Kidney capillary endothelial cell (primary cell): ENCODE measurements at regions not wholly inside any gene's neighbourhood (a gene's known extent, or its start where the extent isn't known, plus 50 kb on each side); places are given as distances from the start of the nearest gene placed in this dataset.
A peak's percentile ranks its signal among the peaks of the same experiment; 100 is the strongest.

Experiments used
- DNase-seq: peaks from one replicate; pipeline ENCODE4 v3.0.0-alpha.2; 2018; ENCODE audit warnings: low spot score

DNA sequence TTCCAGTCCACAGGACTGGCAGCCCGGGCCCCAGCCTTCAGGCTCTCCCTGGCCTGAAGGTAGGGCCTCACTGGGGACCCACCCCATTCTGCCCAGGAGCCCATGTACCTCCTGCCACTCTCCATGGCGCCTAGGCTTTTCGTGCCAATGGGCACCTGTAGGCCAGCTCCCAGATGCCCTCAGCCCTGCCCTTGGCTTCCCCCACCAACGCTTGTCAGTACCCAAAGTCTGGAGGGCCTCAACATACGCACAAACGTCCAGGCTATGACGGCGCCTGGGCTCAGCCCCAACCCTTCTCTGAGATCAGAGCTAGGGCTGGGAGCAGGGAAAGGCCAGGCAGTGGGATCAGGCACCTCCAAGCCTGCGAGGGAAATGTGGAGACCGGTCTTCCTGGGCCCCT, 816.9 kb upstream of the LUZP2 start:
- no peak for DNase-seq

DNA sequence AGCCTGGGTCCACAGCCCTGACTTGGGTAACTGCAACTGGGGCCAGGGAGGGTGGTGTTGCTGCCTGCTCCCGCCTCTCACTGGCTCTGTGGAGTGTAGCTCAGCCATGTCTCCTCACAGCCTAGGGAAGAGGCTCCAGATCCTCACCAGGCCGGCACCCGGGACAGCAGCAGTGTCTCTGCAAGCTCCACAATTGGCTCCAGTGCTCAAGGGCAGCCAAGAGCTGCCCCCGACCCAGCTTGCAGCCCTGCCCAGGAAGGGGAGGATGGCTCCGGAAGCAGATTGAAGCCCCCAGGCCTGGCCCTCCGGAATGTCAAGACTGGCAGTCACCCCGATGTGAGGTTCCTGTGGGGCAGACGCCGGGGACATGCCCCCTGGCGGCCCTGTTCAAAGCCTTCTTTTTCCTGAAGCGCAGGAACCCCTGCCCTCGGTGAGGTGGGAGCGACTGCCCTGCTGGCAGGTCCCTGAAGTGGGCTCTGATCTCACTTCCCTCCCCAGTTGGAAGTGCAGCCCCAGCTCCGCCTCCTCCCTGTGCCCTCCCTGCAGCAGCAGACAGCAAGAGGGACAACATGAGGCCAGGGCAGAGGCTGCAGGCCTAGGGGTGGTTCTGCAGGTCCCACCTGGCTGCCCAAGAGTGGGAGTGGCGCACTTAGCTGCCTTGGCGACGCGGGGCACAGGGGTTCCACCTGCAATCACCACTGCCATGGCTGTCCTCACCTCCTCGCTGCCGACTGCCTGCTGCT, 816.2 kb upstream of the LUZP2 start:
- DNase-seq, result no peak

DNA sequence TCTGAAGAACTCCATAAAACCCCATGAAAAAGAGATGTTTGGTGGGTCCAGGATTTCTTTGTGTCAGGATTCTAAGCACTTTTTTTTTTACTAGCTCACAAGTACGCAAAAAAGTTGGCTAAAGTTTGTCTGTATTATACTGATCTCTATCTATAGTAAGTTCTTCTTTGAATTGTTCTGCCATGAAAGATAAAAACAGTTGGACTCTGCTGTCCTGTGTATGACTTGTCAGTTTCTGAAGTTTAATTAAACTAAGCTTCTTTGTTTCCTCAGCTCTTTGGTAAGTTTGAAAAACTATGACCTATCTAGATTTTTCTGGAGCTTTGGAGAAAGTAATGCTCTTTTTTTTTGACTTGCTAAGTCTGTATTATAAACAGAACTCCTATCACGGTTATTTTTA, 812.2 kb upstream of the LUZP2 start:
- DNase-seq, result no peak

DNA sequence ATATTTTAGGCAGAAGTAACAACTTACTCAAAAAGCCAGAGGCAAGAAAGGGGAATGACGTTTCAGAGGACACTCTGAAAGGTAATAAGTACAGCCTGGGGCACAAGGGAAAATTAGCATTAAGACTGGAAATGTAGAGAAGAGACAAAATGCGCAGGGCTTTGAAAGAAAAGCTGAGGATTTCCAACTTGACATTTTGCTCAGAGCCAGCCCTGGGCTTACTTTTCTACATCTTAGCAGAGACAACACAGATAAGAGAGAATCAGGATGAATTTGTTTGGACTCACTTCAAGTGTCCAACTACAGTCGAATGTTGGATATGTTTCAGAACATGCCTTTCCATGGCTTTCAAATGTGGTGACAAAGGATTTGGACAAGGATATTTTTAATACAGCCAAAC, 808.9 kb upstream of the LUZP2 start:
- no peak for DNase-seq

DNA sequence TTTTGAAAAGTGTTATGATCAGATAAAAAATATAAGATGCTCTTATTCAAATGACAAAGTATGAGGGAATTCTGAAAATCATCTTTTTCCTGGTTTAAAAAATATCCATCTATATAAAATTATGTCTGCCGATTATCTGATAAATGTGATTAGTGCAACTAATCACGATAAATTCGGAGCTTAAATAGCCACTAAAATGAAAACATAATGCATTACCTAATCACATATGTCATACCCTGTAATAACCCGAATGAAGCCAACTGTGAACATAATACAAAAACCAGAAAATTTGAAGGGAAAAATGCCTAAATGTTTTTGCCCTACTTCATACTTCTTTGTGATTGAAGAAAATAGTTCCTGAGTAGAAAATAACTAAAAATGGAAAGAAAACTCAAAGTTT, 808.4 kb upstream of the LUZP2 start:
- DNase-seq, result no peak

DNA sequence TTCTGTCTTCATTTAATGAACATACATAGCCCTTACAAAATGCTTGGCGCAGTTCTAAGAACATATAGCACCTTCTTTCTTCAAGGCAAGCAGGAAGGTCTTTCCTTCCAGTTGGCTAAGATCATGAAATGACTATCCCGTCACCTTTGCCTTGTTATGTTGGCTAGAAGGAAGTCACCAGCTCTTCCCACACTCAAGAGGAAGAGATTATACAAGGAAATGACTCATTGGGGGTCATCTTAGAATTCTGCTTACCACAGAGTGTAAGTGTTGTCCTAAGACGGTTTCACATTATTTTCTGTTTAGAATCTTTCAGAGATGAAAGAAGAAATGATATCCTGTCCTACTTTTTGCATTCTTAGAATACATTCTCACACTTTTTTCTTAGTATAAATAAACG, 808.0 kb upstream of the LUZP2 start:
- DNase-seq, result peak; percentile 7

DNA sequence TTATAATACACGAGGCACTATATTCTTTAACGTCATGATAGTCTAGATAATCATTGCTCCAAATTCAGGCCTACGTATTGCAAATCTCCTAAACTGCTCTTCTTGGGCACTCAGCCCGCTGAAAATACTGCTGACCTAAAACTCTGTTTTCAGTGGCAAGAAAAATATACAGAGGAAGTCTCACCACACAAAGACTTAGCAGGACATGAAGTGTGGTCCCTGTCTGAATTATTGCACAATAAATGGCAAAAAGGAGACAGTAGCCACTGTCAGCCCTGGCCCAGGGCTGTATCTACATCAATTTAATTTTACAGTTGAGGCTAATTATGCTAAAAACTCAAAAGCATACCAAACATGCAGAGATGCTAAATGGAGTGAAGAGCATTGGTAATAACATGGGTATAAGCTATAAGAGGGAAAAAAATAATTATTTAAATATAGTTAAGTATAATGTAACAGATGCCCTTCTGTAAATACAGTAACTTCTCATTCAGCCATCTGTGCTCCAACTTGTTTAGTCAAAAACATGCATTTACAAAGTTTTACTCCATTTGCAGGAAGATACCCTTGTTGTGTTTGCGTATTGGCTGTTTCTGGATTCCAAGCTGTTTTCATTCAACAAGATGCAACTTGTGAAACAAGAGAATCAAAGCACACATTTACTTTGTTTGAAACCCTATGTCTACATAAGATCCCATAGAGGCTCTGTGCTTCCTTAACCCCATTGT, 800.0 kb upstream of the LUZP2 start:
- DNase-seq, result no peak

DNA sequence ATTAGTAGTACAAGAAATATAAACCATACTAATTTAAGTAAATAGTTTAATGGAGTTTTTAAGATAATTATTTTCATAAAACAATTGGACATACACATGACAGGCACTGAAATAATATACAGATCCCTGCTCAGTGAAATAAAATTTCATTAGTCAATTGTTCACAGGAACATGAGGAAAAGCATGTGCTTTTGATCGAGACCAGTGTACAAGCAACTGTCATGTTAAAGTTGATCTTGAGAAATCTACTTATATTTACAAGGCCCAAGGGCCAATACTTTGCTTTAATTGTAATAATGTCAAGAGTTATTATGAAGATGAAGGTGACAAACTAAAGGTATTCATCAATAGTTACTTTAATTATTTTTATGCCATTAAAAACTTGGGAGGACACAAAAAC, 792.7 kb upstream of the LUZP2 start:
- no peak for DNase-seq

DNA sequence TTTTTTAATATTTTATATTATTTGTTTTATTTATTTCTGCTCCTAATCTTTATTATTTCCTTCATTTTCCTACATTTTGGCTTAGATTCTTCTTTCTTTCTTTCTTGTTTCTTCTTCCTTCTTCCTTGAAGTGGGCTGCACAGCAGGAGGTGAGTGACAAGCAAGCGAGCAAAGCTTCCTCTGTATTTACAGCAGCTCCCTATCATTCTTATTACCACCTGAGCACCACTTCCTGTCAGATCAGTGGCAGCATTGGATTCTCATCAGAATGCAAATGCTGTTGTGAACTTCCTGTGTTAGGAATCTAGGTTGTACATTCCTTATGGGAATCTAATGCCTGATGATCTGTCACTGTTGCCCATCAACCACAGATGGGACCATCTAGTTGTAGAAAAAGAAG, 784.9 kb upstream of the LUZP2 start:
- no peak for DNase-seq

DNA sequence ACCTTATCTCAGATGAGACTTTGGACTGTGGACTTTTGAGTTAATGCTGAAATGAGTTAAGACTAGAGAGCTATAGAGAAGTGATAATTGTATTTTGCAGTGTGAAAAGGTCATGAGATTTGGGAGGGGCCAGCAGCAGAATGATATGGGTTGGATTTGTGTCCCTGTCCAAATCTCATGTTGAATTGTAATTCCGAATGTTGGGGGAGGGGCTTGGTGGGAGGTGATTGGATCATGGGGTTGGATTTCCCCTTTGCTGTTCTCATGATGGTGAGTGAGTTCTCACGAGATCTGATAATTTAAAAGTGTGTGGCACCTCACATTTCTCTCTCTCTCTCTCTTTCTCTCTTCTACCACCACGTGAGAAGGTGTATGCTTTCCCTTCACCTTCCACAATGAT, 777.8 kb upstream of the LUZP2 start:
- no peak for DNase-seq

DNA sequence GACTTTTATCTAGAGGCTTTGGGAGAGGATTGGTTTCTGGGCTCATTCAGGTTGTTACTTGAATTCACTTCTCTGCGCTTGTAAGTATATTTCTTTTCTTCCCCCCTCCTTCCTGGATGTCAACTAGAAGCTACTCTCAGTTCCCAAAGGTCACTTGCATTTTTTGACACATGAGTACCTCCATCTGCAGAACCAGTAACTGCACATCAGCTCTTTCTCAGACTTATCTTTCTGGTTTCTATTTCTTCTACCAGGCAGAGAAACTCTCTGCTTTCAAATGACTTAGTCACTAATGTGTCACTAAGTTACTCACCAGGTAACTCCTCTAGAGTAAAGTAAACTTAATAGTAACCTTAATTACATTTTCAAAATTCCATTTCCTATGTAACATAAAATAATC, 773.0 kb upstream of the LUZP2 start:
- no peak for DNase-seq

DNA sequence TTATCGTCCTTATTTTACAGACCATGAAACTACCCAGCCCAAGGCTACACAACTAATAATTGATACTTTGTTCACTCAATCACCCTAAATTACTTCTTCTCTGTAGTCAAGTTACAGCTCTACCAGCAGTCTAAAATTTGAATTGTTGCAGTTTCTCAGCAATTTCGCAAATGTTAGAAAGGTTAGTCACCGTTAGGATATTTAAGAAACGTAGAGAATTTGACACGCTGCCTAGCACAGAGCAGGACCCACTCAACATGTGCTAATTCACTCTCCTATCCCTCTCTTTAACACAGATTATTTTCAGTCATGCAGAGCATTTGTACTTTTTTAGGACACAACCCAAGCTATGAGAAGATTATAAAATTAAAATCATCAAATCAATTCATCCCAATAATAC, 771.1 kb upstream of the LUZP2 start:
- no peak for DNase-seq

DNA sequence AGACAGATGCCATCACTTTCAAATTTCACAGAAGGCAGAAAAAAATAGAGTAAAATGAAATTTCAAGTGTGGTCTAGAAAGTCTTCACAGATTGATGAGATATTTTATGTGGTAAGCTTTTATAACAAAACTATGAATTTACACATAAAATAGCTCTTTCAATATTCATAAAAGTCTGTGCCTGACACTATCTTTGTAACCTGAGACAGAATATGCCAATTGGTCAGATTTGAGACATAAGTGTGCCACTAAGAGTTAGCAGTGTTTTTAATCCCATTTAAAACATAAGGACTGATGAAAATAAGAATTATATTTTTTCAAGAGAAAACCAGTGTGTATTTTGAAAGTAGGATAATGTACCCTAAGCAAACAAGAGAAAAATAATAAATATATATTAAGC, 769.5 kb upstream of the LUZP2 start:
- DNase-seq, result no peak

DNA sequence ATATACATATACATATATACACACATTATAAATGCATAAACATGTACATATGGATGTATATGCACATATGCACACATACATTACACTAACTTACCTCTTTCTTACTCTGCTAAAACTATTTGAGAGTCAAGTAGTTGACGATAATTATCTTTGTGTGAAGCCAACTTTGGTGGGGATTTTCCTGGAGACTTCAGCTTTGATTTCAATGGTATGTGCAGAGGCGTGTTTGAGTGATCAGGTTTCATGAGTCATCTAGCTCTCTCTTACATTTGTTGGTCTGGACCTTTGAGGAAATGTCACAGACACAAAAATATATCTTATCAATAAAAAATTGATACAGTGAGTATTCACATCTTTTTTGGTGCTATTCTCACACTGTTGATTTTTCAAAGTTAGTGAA, 769.1 kb upstream of the LUZP2 start:
- no peak for DNase-seq

DNA sequence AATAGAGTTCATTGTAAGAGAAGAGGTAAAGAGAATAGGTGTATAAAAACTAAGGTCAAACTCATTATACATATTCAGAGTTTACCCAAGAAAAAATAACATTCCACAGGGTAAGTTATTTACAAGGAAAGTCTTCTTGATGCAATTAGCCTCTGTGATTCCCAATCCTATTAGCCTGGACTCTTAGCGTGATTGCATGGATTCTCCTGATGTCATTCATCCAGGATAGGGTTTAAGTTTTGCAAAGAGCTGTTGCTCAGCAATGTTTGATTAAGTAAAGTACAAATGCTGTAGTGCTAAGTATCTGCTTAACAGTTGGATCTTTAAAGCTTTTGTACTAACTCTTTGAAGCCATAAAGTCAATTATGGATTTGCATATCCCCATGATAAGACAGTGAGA, 767.8 kb upstream of the LUZP2 start:
- no peak for DNase-seq

DNA sequence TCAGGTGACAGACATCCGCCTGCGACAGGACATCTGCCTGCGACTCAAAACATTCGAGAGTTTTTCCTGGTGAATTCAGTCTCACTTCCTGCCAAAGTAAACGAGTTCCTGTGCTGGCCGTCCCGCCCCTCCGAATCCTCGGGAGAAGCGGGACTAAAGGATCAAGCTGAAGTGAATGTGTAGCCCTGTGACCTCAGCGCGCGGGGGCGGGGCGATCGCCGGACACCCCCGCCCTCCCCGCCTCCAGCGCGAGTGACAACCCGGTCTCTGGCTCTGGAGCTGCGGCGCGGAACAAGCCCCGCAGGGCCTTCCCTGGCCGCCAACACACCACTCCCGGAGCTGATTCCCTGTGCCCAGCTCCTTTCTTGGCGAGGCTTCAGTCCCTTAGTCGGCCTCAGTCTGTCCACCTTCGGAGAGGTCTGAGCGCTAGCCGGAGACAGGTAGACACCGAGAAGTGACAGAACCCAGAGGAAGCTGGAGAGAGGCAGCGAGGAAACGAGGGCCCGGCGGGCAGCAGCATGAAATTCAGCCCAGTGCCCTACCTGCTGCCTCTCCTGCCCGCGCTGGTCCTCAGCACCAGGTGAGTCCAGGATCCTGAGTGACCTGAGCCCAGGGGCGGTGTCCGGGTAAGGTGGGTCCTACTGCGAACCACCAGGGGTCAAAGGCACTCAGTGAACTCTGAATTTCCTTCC, 766.4 kb upstream of the LUZP2 start:
- DNase-seq, result no peak

DNA sequence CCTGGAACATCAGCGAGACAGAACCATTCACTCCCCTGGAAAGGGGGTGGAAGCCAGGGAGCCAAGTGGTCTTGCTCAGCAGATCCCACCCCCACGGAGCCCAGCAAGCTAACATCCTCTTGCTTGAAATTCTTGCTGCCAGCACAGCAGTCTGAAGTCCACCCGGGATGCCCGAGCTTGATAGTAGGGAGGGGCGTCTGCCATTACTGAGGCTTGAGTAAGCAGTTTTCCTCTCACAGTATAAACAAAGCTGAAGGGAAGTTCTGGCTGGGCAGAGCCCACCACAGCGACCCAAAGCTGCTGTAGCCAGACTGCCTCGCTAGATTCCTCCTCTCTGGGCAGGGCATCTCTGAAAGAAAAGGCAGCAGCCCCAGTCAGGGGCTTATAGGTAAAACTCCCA, 764.8 kb upstream of the LUZP2 start:
- no peak for DNase-seq

DNA sequence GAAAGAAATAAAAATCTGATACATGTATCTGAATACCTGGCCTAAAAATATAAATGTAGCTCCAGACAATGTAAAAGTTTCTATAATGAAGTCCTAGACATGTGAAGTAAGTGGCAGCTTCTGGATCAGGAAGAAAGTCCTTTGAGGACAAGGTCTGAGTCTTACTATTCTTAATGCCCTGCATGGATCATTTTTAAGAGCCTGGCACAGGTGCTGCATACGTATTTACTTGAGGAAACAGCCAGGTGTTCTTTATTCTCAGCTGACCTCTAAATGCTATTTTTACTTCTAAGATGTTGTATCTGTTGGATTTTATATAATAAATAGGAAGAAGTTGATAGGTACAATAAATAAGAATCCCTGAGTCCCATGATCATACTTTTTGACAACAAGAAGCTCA, 750.0 kb upstream of the LUZP2 start:
- no peak for DNase-seq

DNA sequence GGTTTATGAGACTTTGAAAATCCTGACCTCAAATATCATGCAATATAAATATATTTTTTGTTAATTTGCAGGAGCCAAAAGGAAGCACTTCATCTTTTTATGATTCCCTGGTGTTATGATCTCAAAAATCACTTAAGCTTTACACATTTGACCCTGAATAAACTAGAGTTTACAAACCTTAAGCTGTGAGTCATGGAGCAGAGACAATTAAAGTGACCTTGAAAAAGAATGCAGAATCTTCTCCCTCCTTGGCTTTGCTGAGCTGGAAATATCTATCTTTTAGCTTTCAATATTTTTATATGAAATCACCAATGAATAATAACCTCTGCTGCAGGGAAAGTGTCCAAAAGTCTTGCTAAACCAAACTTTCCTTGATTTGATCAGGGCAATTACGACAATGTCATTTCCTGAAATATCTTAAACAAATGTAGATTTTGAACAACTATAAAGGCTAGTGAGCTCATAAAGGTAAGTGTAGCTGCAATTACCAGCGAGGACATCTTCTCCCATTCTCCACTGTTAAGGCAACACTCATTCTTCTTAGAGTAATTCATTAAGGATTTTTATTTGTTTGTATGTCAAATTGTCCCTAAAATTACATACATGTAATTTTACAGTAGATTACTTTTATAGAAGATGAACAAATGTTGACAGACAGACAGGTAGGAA, 747.0 kb upstream of the LUZP2 start:
- DNase-seq, result no peak

DNA sequence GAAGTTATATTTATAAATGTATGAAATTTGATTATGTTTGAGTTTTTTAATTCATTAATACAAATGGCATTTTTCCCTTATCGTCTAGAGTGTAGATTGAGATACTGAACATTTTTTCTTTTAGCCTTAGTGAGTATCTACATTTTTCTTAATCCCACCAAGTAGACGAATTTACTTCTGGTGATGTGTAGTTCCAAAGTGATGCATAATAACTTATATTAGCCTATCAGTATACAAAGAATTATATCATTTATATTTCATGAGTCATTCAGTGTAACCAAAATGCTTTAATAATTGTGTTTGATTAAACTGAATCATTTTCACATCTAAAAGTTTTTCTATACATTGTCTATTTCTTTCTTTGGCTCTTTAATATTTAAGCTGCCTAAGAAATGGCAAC, 745.6 kb upstream of the LUZP2 start:
- DNase-seq, result no peak

DNA sequence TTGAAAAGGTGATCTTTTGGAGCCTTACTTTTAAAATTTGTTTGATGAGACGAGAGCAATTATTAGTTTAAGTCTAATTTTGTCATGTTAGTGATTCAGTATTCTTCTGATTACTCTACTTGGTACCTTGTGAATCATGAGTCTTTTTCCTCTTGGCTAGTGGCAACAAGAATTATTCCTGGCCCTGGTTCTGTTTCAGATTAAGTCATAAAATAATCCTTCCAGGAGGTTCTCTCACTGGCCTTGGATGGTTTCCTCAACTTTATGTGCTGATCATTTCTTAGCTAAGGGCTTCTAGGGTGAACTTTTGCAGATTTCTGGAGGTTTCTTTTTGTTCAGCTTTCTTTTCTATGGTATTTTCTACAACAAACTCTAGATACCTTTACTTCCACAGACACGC, 741.8 kb upstream of the LUZP2 start:
- no peak for DNase-seq

DNA sequence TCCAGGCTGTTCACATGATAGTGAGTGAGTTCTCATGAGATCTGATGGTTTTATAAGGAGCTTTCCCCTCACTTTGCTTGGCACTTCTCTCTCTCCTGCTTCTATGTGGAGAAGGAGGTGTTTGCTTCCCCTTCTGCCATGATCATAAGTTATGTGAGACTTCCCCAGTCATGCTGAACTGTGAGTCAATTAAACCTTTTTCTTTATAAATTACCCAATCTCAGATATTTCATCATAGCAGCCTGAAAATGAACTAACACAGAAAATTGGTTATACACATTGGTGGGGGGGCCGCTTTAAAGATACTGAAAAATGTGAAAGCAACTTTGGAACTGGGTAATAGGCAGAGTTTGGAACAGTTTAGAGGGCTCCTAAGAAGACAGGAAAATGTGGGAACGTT, 741.1 kb upstream of the LUZP2 start:
- DNase-seq, result no peak

DNA sequence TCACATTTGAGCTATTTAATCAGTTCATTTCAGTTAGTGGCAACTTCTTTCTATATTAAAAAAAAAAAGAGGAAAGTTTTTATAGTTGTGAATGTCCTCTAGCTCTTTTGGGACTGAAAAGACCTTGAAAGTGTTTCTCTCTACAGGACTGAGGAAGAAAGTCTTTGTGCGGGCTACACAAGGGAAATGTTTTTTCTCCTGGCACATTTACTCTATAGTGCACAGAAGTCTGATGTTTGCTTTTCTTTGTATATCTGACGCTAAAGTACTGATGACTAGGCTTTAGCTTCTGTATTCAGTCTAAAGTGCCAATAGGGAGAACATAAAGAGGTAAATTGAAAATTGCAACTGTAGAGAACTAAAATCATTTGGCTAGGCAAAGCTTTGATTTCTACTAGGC, 737.4 kb upstream of the LUZP2 start:
- DNase-seq, result no peak
